ENCODE measurements at regions not wholly inside any gene's neighbourhood (a gene's known extent, or its start where the extent isn't known, plus 50 kb on each side); places are given as distances from the start of the nearest gene placed in this dataset.

DNA sequence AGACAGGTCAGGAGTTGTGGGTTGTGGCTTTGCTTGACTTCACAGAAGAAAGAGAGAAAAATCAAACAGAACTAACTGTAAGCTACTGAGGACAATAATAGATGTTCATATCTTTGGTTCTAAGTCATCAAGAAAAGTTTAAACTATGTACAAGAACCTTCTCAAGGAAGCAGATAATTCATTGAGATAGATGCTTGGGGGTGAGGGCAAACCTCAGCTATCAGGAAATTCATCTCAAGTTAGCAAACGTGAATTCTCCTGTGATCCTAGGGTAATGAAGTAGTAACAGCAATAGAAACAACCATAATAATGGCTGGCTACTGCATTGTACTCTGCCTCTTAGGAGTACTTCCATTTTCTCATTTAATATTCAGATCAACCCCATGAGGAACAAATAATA lies 506.2 kb downstream of the PLPP3 start:
- no peak for TF ChIP-seq EP300 (IDR thresholded peaks at IDR 0.05)
- TF ChIP-seq, protein P1, sequence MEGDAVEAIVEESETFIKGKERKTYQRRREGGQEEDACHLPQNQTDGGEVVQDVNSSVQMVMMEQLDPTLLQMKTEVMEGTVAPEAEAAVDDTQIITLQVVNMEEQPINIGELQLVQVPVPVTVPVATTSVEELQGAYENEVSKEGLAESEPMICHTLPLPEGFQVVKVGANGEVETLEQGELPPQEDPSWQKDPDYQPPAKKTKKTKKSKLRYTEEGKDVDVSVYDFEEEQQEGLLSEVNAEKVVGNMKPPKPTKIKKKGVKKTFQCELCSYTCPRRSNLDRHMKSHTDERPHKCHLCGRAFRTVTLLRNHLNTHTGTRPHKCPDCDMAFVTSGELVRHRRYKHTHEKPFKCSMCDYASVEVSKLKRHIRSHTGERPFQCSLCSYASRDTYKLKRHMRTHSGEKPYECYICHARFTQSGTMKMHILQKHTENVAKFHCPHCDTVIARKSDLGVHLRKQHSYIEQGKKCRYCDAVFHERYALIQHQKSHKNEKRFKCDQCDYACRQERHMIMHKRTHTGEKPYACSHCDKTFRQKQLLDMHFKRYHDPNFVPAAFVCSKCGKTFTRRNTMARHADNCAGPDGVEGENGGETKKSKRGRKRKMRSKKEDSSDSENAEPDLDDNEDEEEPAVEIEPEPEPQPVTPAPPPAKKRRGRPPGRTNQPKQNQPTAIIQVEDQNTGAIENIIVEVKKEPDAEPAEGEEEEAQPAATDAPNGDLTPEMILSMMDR (IDR thresholded peaks at IDR 0.05) = no peak

Measured in suprapubic skin (tissue), 3 donors.